ENCODE measurements at regions not wholly inside any gene's neighbourhood (a gene's known extent, or its start where the extent isn't known, plus 50 kb on each side); places are given as distances from the start of the nearest gene placed in this dataset.
A peak's percentile ranks its signal among the peaks of the same experiment; 100 is the strongest.

- DNase-seq, result no peak
Measured at GRCh38 chr10:117720931-117721835, 178.6 kb downstream of the EMX2 start.

- DNase-seq, result no peak
Measured at GRCh38 chr10:117721873-117722272, 179.3 kb downstream of the EMX2 start.

- DNase-seq, result no peak
Measured at GRCh38 chr10:117723343-117723742, 180.8 kb downstream of the EMX2 start.

- DNase-seq, result no peak
Measured at GRCh38 chr10:117725993-117726392, 183.4 kb downstream of the EMX2 start.

GRCh38 chr10:117726596-117727295 lies 184.2 kb downstream of the EMX2 start:
- DNase-seq, result no peak

GRCh38 chr10:117727421-117727820 lies 184.9 kb downstream of the EMX2 start:
- DNase-seq, result no peak

GRCh38 chr10:117728087-117728486 lies 185.5 kb downstream of the EMX2 start:
- DNase-seq, result no peak

GRCh38 chr10:117729156-117729555 lies 186.6 kb downstream of the EMX2 start:
- no peak for DNase-seq

- DNase-seq, result no peak
Measured at GRCh38 chr10:117731121-117731791, 188.7 kb downstream of the EMX2 start.

- no peak for DNase-seq
Measured at GRCh38 chr10:117734731-117735405, 192.3 kb downstream of the EMX2 start.

GRCh38 chr10:117736655-117737054 lies 194.1 kb downstream of the EMX2 start:
- DNase-seq, result no peak

- no peak for DNase-seq
Measured at GRCh38 chr10:117740088-117740487, 197.5 kb downstream of the EMX2 start.

GRCh38 chr10:117740691-117741222 lies 198.2 kb downstream of the EMX2 start:
- no peak for DNase-seq

- DNase-seq, result no peak
Measured at GRCh38 chr10:117741524-117741923, 199.0 kb downstream of the EMX2 start.

- peak; percentile 27 for DNase-seq
Measured at GRCh38 chr10:117743509-117743908, 201.0 kb downstream of the EMX2 start.

GRCh38 chr10:117745301-117745700 lies 202.8 kb downstream of the EMX2 start:
- DNase-seq, result no peak

GRCh38 chr10:117746541-117747448 lies 204.2 kb downstream of the EMX2 start:
- DNase-seq, result no peak

- DNase-seq, result no peak
Measured at GRCh38 chr10:117747636-117748035, 205.1 kb downstream of the EMX2 start.

GRCh38 chr10:117748058-117748457 lies 205.5 kb downstream of the EMX2 start:
- DNase-seq, result no peak

GRCh38 chr10:117750616-117751015 lies 208.1 kb downstream of the EMX2 start:
- DNase-seq, result no peak

GRCh38 chr10:117751259-117751658 lies 208.7 kb downstream of the EMX2 start:
- no peak for DNase-seq

- DNase-seq, result no peak
Measured at GRCh38 chr10:117752103-117752502, 209.6 kb downstream of the EMX2 start.
